Osteoblast (primary cell): ENCODE measurements at regions not wholly inside any gene's neighbourhood (a gene's known extent, or its start where the extent isn't known, plus 50 kb on each side); places are given as distances from the start of the nearest gene placed in this dataset.

Experiments
- DNase-seq: peaks from one replicate; pipeline ENCODE4 v3.0.0; 2011; ENCODE audit warnings: low spot score, mixed read lengths; ENCODE audit not compliant: insufficient read length; ENCODE audit errors: missing footprints
- H2AFZ ChIP-seq: 2 replicates; pipeline ENCODE4 v1.6.0; 2011; ENCODE audit warnings: mild to moderate bottlenecking, low read length
- H3K27ac ChIP-seq: 2 replicates; pipeline ENCODE4 v1.5.1; 2011; ENCODE audit warnings: mild to moderate bottlenecking, low read depth, low read length, moderate library complexity
- H3K27me3 ChIP-seq: 2 replicates; pipeline ENCODE4 v1.6.0; 2012; ENCODE audit warnings: mild to moderate bottlenecking, control low read depth, inconsistent platforms, low read length, moderate library complexity; ENCODE audit not compliant: insufficient read depth
- H3K36me3 ChIP-seq: 2 replicates; pipeline ENCODE4 v1.5.1; 2011; ENCODE audit warnings: mild to moderate bottlenecking, low read length, control low read depth, moderate library complexity; ENCODE audit not compliant: insufficient read depth
- H3K4me1 ChIP-seq: 2 replicates; pipeline ENCODE4 v1.5.1; 2011; ENCODE audit warnings: mild to moderate bottlenecking, low read length, control low read depth, moderate library complexity; ENCODE audit not compliant: insufficient read depth
- H3K4me2 ChIP-seq: 2 replicates; pipeline ENCODE4 v1.6.0; 2011; ENCODE audit warnings: mild to moderate bottlenecking, low read length; ENCODE audit not compliant: insufficient read depth
- H3K4me3 ChIP-seq: fragments of 200-600 bp; sonication (generic); 3 replicates; pipeline ENCODE4 v1.5.1; 2012; ENCODE audit warnings: mild to moderate bottlenecking, low read length, inconsistent platforms; ENCODE audit not compliant: insufficient read depth
- H3K79me2 ChIP-seq: 2 replicates; pipeline ENCODE4 v1.6.0; 2012; ENCODE audit warnings: mild to moderate bottlenecking, low read length, control low read depth, inconsistent platforms; ENCODE audit not compliant: insufficient read depth
- H3K9me3 ChIP-seq: 2 replicates; pipeline ENCODE4 v1.5.1; 2011; ENCODE audit warnings: low read depth, low read length, control low read depth
- H4K20me1 ChIP-seq: 2 replicates; pipeline ENCODE4 v1.6.0; 2012; ENCODE audit warnings: mild to moderate bottlenecking, low read length, control low read depth; ENCODE audit not compliant: insufficient read depth
- TF ChIP-seq, protein P1 (sequence below): IDR thresholded peaks from 2 replicates; pipeline ENCODE4 v1.5.1; 2011; ENCODE audit warnings: mild to moderate bottlenecking, low read depth, low read length, moderate library complexity; ENCODE audit errors: extremely low read depth

DNA sequence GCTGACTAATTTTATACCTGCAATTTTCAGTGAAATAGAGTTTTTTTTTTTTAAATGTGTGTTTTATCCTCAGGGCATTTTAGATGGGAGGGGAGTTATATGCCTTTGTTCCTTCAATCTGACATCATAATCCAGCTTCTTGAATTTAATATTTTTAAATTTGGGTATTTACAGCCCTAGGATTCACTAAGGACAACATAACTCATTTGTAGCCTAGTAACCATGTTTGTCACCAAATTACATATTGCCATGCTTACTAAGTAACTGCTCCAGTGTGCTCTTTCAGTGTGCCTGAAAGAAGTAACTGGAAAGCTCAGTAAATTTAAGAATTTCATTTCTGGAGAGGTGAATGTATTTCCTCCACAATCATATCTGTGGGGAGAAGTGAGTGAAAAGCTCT is 56.8 kb upstream of the DGKB start:
- no peak for DNase-seq
- Histone ChIP-seq H3K4me1 (no peaks in the 10 kb centered on the region), H2AFZ (no peak overlapping the region), H3K4me2 (no peak overlapping the region), H3K4me3 (no peak overlapping the region), H3K27me3 (no peaks in the 10 kb centered on the region), H3K27ac (no peak overlapping the region), H3K36me3 (no peaks in the 10 kb centered on the region), H3K79me2 (no peaks in the 10 kb centered on the region), H3K9me3 (no peaks in the 10 kb centered on the region), H4K20me1 (no peaks in the 10 kb centered on the region)
- TF ChIP-seq, protein P1, sequence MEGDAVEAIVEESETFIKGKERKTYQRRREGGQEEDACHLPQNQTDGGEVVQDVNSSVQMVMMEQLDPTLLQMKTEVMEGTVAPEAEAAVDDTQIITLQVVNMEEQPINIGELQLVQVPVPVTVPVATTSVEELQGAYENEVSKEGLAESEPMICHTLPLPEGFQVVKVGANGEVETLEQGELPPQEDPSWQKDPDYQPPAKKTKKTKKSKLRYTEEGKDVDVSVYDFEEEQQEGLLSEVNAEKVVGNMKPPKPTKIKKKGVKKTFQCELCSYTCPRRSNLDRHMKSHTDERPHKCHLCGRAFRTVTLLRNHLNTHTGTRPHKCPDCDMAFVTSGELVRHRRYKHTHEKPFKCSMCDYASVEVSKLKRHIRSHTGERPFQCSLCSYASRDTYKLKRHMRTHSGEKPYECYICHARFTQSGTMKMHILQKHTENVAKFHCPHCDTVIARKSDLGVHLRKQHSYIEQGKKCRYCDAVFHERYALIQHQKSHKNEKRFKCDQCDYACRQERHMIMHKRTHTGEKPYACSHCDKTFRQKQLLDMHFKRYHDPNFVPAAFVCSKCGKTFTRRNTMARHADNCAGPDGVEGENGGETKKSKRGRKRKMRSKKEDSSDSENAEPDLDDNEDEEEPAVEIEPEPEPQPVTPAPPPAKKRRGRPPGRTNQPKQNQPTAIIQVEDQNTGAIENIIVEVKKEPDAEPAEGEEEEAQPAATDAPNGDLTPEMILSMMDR: no peak

GRCh38 chr7:14954035-14954434 is 51.5 kb upstream of the DGKB start:
- Histone ChIP-seq H2AFZ (no peak overlapping the region), H3K9me3 (no peaks in the 10 kb centered on the region), H3K79me2 (no peaks in the 10 kb centered on the region), H3K4me1 (no peaks in the 10 kb centered on the region), H4K20me1 (no peaks in the 10 kb centered on the region), H3K36me3 (no peaks in the 10 kb centered on the region), H3K27me3 (no peaks in the 10 kb centered on the region), H3K4me3 (no peak overlapping the region), H3K27ac (no peak overlapping the region), H3K4me2 (no peak overlapping the region)
- no peak for DNase-seq
- TF ChIP-seq, protein P1: no peak
